Astrocyte of the cerebellum (primary cell): ENCODE measurements at regions not wholly inside any gene's neighbourhood (a gene's known extent, or its start where the extent isn't known, plus 50 kb on each side); places are given as distances from the start of the nearest gene placed in this dataset.

Experiments used
- DNase-seq: peaks from one replicate; pipeline ENCODE4 v3.0.0-alpha.2; 2011; ENCODE audit warnings: low read depth
- H3K4me3 ChIP-seq: 2 replicates; pipeline ENCODE4 v1.5.1; 2011; ENCODE audit warnings: mild to moderate bottlenecking, low read depth, low read length, moderate library complexity
- in situ Hi-C: cut with HindIII; loops from 2 replicates; pipeline ENCODE4 v1.10.0; 2017; ENCODE audit warnings: low sequenced_read_pairs
- TF ChIP-seq, protein P1 (sequence below): IDR thresholded peaks from 2 replicates; pipeline ENCODE4 v1.5.1; 2012; ENCODE audit warnings: low read length, low read depth, moderate library complexity, mild to moderate bottlenecking; ENCODE audit errors: missing control alignments

DNA sequence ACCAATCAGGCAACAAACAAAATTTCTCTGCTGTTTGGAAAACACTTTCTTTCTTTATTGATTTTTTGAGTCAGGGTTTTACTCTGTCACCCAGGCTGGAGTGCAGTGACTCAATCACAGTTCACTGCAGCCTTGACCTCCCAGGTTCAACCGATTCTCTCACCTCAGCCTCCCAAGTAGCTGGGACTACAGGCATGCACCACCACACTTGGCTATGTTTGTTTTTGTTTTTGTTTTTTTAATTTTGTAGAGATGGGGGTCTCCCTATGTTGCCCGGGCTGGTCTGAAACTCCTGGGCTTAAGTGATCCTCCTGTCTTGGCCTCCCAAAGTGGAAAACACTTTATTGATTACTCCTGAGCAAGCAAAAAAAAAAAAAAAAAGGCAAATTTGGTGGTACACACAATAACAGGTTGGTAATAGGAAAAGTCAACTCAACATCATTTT, 276.4 kb downstream of the SOX9 start:
- in situ Hi-C loops: no loop called here
- TF ChIP-seq, protein P1, sequence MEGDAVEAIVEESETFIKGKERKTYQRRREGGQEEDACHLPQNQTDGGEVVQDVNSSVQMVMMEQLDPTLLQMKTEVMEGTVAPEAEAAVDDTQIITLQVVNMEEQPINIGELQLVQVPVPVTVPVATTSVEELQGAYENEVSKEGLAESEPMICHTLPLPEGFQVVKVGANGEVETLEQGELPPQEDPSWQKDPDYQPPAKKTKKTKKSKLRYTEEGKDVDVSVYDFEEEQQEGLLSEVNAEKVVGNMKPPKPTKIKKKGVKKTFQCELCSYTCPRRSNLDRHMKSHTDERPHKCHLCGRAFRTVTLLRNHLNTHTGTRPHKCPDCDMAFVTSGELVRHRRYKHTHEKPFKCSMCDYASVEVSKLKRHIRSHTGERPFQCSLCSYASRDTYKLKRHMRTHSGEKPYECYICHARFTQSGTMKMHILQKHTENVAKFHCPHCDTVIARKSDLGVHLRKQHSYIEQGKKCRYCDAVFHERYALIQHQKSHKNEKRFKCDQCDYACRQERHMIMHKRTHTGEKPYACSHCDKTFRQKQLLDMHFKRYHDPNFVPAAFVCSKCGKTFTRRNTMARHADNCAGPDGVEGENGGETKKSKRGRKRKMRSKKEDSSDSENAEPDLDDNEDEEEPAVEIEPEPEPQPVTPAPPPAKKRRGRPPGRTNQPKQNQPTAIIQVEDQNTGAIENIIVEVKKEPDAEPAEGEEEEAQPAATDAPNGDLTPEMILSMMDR: no peak

DNA sequence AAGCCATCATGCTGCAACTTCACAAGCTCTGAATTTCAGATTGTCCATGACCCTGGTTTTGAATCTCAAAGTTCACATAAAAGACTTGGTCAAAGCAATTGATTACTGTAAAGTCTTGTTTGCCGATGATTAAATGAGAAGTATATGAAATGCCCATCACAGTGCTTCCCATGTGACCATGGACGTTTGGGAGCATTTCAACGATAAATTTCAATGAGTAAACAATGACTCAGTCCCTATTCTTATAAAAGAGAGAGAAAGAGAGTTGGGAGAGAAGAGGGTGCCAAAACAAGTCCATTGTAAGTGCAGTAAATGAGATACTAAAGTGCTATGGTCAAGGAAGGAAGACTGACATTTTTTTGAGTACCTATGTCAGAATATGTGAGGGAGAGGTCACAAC, 276.9 kb downstream of the SOX9 start:
- TF ChIP-seq, protein P1: no peak

More for the DNA sequence above, 276.4 kb downstream of the SOX9 start:
- no peak for DNase-seq
- H3K4me3 ChIP-seq: no peak overlapping the region

GRCh38 chr17:72399023-72399607, 278.3 kb downstream of the SOX9 start:
- no peak for DNase-seq
- TF ChIP-seq, protein P1: no peak
- in situ Hi-C loops: no loop called here
- H3K4me3 ChIP-seq: no peak overlapping the region

More for the DNA sequence above, 276.9 kb downstream of the SOX9 start:
- no peak overlapping the region for H3K4me3 ChIP-seq
- DNase-seq: no peak
- in situ Hi-C loops: no loop called here

GRCh38 chr17:72399608-72400487, 279.0 kb downstream of the SOX9 start:
- no peak for DNase-seq
- TF ChIP-seq, protein P1: no peak
- in situ Hi-C loops: no loop called here
- no peak overlapping the region for H3K4me3 ChIP-seq

DNA sequence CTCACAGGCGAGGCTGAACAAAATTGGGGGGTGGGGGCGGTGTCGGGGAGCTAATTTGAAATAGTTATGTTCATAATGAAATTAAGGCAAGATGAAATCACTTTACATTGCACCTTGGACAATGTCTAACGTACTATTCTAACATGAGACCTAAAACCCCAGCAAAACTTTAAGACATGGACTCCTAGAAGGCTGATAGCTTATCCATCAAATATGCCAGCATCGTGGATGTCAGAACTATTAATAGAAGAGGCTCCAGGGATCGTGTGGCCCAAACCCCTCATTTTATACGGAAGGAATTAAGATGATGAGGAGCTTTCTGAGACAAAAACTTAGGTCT, 279.6 kb downstream of the SOX9 start:
- H3K4me3 ChIP-seq: no peak overlapping the region
- TF ChIP-seq, protein P1: no peak
- in situ Hi-C loops: no loop called here
- no peak for DNase-seq

DNA sequence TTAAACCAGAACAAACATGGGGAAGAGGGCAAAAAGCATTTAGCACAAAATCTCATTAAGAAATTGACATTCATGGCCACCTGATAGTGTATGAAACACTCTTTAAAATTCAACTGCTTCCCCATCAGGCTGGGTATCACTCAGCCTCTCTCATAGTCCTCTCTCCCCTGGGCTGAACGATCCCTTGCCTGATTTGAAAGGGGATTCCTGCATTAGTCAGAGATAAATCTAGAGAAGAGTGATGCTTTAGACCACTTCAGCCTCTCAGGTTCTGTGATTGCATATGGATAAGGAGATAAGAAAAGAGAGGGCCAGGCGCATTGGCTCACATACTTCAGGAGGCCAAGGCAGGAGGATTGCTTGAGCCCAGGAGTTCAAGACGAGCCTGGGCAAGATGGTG, 280.0 kb downstream of the SOX9 start:
- TF ChIP-seq, protein P1: no peak
- no peak for DNase-seq
- in situ Hi-C loops: no loop called here
- no peak overlapping the region for H3K4me3 ChIP-seq
